GM21529 (cell line): ENCODE measurements at regions not wholly inside any gene's neighbourhood (a gene's known extent, or its start where the extent isn't known, plus 50 kb on each side); places are given as distances from the start of the nearest gene placed in this dataset.
"Not testable (repeated sequence)": the region's sequence is repeated elsewhere in the genome, so short reads cannot be mapped to it uniquely, and the experiment has no call there.

Experiments
- ATAC-seq: cut with Tn5 transposase; IDR thresholded peaks from one replicate; pipeline ENCODE4 v1.9.1; 2021; ENCODE audit not compliant: unreplicated experiment

DNA sequence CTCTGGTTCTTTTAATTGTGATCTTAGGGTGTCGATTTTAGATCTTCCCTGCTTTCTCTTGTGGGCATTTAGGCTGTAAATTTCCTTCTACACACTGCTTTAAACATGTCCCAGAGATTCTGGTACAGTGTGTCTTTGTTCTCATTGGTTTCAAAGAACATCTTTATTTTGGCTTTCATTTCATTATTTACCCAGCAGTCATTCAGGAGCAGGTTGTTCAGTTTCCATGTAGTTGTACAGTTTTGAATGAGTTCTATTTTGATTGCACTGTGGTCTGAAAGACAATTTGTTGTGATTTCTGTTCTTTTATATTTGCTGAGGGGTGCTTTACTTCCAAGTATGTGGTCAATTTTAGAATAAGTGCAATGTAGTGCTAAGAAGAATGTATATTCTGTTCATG is 423.8 kb downstream of the PIK3C3 start:
- ATAC-seq = not testable (repeated sequence)

DNA sequence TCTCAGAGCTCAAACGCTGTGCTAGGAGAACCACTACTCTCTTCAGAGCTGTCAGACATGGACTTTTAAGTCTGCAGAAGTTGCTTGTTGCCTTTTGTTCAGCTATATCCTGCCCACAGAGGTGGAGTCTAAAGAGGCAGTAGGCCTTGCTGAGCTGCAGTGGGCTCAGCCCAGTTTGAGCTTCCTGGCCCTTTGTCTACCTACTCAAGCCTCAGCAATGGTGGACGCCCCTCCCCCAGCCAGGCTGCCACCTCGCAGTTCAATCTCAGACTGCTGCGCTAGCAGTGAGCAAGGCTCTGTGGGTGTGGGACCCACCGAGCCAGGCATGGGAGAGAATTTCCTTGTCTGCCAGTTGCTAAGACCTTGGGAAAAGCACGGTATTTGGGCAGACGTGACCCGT is 426.2 kb downstream of the PIK3C3 start:
- not testable (repeated sequence) for ATAC-seq

DNA sequence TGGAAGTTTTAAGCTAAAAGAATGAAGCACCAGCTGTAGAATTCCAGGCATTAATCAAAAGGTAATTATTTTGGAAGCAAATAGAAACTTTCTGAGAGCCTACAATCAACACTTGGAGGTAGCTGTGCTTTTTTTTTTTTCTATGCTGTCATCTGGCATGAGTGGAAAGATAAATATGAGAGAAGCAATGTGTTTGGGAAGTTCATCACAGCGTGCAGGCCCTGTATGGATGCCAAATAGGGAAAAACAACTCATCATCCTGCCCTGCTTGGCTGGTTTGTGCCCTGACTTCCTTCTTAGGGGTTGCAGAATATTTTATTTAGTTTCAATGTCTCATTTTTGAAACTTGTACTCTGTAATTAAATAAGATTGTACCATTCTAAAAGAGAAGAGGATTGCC is 437.4 kb downstream of the PIK3C3 start:
- ATAC-seq = no peak

DNA sequence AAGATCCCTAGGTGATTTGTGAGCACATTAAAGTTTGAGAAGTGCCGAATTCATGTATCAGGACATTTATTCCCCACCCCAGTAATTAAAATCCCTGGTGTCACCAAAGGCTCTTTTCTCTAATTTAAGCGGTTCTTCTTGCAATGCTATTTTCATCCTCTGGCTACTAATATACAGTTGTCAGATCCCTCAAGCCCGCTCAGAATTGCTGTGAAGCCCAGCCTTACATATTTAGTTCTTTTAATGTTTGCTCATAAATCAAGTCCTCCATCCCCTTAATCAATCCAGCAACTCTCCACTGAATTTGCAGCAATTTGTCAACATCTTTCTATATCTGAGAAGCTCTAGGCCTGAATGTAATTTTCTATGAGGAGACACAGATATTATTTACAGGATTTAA is 437.9 kb downstream of the PIK3C3 start:
- no peak for ATAC-seq

DNA sequence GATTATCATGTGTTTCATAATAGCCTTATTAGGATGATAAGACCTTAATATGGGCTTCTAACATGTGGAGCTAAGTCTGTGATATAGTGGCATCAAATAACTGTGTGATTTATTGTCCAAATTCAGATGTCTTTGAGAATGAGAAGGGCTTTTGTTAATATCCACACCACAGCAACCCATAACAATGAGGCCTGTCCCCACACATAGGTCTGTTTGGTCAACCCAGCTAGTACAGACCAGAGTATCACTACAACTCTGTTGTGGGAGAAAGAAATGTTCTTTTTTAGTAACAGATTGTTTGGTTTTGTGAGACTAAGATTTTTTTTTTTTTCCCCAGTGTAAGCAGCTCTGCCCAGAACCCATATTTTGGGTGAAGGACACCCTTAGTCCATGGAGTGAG is 439.2 kb downstream of the PIK3C3 start:
- no peak for ATAC-seq

DNA sequence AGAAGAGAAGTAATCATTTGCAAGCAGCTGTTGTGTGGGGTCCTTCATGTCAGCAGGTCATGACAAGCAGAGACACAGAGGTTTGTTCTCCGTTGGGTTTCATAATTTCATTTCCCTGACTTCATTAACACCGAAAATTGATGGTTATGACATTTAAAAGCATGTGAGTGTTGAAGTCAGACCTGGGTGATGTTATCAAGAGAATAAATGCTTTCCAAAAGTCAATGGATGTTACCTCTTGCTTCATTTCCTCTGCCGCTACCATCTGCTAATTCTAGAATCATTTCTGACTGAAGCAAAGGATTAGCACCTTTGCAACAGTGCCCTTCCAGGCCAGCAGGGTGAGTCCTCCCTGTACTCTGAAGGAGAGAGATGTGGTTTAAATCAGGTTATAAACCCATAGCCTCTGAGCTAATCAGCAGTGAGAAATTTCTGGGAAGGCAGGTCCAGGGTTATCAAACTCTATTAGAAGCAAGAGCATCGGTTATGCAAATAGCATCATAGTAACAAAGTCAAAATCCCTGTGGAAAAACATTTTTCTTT is 446.2 kb downstream of the PIK3C3 start:
- ATAC-seq = no peak

DNA sequence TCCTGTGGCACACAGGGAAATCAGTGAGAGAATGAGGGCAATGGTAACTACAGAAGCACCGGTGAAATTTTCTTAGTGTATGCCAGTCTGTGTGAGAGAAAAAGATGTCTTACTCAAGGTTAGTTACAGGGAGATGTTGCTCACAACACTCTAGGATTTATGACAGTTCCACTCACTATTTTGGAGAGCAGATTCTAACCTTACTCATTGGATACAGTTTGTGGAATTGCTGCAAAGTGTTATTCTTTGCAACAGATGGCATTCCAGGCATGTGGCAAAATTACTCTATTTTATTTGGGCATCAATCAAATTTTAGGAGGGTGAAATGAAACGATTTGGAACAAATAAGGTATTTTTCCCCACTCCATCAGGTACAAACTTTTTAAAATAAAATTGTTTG is 449.1 kb downstream of the PIK3C3 start:
- ATAC-seq = no peak

DNA sequence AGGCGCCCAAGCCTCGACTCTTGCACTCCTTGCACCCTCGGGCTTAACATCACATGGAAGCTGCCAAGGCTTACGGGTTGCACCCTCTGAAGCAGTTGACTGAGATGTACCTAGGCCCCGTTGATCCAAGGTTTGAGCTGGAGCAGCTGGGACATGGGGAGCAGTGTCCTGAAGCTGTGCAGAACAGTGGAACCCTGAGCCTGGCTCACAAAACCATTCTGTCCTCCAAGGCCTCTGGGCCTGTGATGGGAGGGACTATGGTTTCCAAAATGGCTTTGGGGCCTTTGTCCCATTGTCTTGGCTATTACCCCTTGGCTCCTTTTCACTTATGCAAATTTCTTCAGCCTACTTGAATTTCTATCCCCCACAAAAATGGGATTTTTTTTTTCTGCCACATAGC is 454.0 kb downstream of the PIK3C3 start:
- ATAC-seq = no peak

DNA sequence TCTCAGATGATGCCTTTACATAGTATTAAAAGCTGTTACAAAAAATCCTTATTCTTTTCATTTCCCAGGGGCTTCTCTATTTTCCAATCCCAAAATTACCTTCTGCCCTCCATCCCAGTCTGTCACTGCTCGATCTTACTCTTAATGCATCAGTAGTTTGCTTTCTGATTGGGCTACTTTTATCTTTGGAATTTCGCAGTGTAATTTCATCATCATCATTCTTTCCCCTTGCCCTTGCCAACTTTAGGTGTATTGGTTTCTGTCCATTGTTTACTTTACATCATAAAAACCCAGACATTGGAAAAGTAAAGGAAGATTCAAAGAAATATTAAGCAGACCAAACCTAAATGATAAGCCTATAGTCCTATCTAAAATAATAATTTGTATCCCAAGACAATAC is 457.2 kb downstream of the PIK3C3 start:
- no peak for ATAC-seq

DNA sequence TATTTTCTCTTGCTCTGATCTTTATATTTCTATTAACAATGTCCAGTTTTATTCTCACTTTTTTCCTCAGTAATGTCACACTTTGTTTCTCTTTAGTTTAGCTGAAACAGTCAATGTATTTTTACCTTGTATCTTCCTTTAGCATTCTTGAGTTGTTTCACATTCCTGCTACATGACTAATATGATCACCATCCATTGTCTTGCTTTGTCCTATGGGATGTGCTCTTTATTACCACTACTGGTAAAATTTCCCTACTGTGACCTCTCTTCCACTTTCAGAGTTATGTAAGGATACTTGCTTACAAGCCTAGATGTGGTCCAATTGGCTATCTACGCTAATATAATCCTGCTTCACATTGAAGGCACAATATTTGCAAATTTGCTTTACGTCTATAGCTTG is 457.9 kb downstream of the PIK3C3 start:
- no peak for ATAC-seq

DNA sequence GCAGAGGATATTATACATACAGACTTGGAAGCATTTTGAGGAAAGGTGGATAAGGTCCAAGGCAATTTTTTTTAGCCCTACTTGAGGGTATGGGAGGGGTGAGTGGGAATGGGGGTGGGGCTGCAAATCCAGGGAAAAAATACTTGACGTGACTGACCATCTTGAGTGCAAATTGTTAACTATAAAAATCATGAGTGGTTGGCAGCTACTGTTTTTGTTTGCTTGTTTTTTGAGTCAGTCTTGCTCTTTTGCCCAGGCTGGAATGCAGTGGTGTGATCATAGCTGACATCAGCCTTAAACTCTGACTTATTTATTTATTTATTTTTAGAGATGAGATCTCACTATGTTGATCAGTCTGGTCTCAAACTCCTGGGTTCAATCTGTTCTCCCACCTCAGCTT is 458.8 kb downstream of the PIK3C3 start:
- no peak for ATAC-seq

DNA sequence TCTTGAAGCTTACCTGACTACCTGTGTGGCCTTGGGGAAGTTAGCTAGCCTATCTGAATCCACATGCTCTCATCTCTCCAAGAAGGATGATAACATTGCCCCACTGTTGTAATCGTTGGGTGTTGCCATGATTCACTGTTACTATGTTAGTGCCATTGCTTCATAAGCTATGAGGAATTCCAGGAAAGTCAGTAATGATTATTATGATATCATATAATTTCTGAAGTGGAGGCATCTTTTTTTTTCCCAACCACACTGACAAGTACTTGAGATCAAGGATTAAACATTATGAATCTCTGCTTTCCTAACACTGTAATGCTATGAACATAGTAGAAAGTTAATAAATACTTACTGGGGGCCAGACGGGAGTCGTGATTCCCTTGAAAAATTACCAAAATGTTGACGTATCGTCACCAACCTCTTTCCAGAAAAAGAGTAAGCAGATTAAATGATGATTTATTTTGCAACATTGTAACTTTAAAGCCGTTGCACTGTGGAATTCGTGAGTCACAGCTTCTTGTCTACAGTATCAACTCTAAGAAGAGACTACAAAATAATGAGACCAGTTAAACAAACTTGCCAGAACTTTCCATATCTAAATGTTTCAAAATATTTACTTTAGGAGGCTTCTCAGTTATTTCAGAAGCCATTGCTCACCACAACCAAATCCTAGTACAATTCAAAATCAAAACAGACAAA is 459.9 kb downstream of the PIK3C3 start:
- ATAC-seq = no peak

DNA sequence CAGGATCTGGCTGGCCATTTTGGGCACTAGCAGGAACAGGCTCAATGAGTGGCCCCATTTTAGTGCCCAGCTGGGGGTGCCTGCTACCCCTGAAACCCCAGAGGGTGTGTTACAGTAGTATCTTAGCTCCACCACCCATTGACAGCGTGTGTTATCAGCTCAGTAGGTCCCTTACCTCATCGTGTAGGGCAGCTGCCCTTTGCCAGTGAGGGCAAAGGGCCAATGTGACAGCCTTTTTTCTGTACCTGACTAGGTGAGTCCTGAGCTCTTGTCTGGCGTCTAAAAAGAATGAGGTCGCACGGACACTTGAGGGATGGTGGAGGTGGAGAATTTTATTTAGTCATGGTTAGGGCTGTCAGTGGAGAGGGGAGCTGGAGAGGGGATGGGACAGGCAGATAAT is 462.2 kb downstream of the PIK3C3 start:
- no peak for ATAC-seq

DNA sequence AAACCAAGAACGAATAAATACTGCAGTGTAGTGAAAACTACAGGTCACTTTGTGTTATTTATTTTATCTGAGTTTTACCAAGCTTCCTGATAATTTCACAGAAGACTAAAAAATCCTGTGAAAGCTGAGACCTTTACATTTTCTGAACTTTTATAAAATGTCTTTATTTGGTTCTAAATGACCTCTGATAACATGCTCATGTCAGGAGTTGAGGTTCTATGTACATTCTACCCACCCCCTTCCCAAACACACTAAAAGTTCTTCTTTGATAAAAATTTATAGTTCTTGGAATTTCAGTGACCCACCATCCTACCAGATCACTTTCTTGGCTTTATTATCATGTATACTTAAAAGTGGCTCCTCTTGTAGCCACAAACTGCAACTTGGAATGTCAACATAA is 463.1 kb downstream of the PIK3C3 start:
- ATAC-seq = no peak

DNA sequence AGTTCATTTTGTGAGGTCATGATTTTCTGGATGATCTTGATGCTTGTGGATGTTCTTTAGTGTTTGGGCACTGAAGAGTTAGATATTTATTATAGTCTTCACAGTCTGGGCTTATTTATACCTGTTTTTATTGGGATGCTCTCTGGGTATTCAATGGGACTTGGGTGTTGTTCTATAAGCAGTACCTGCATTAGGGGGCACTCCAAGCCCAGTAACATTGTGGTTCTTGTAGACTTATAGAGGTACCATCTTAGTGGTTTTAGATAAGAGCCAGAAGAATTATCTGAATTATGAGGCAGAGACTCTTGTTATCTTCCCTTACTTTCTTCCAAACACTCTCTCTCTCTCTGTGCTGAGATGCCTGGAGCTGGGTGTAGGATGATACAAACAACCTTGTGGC is 470.0 kb downstream of the PIK3C3 start:
- ATAC-seq = no peak

DNA sequence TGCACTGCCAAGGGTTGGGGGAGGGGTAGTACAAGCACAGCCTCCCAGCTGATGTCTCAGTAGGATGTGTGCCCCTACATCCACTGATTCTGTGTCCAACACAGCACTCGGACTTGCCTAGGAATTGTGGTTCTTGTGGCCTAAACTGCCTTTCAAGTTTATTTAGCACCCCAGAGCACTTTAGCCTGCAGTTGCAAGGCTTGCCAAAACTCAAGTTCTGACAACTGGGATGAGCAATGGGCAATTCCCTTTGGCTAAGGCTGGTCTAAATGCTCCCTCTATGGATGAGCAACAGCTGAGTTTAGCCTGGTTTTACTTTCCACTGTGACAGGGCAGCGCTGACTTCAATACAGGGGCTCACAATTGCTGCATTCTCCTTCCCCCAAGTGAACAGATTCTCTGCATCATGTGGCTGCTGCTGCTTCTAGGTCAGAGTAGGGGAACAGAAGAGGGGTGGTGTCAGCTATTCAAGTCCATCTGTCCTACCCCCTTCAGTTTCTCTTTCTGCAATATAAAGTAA is 471.5 kb downstream of the PIK3C3 start:
- no peak for ATAC-seq

DNA sequence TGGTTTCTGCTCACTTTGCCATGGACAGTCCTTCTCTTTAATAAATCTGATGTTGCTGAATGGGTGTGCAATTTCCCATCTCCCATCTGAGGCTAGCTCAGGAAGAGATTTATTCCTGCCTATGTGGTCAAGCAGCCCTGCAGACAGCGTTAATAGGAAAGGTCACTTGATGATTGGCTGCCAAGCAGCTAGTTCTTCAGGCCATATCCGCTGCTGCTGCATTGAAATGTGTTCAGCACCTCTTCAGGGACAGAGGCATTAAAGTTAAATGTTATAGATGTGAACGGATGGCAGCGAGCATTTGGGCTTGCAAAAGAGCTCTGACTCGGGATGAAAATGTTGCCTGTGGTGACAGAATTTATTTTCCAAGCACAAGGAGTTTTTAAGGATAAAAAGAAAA is 474.2 kb downstream of the PIK3C3 start:
- ATAC-seq = no peak

DNA sequence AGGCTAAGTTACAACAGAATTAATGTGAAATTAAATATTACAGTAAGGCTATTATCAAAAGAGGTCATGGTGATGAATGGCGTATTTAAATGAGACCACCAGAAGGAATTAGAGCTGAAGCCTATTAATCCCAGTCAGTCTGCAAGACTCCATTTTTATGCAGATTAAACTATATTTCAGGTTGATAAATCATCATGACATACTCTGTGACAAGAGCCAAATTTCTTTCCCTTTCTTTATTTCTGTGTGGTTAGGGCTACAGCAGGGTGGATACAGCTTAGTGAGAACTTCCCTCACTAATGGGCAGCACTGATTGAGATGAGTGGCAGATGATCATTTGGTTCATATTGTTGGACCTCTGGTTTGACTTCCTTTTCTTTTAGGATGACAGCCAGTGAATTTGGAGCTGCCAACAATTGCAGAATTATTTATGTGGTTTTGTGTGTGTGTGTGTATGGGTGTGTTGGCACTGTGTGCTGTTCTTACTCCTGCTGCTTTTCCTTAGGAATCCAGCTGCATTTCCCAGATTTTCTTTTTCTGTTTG is 481.3 kb downstream of the PIK3C3 start:
- ATAC-seq = no peak

DNA sequence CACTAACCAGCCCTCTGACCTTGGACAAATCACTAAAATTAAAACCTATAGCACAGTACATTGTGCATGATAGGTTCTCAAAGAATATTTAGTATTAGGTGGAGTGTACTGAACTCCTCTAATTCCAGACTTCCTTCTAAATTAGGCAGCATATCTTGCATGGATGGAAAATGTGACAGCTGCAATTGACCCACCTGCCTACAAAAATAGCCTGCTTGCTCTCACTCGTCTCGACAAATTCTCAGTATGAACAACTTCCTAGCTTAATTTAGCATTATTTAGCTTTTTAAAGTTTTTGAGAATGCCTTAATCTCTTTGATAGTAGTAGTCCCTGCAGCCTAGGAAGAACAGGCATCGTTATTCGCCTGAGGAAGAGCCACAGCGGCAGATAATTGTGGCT is 482.0 kb downstream of the PIK3C3 start:
- ATAC-seq = no peak

DNA sequence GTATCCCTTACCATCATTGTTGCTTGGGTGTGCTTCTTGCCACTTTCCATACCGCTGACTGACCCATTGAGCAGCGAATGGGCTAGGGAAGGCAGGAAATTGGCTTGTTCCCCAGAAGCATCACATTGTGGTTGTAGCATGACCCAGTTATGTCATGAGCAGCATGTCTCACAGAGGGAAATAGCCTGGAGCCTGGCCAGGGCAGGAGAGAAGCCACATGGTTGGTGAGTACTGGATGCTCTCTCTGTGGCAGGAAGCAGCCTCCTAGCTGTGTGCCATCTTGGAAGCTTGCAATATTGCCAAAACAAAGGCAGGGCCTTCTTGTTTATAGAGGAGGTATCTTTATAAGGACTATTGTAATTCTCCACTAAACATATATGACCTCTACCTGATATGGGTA is 482.6 kb downstream of the PIK3C3 start:
- no peak for ATAC-seq

DNA sequence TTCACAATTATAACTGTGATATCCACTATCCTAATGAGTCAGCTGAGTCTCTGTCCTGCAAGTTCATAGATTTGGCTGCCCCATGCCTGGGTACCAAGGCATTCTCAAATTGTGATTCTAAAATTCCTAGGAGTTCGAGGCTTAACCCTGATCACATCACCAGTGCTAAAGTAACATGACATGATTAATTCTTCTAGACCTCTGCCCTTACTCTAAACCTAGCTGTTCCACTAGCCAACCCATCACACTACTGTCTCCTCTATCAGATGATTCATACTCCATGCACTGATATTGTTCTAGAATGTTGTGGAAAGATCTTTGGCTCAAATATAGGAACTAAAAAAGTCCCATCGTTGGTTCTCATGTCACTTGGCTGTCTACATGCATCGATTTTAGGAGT is 487.6 kb downstream of the PIK3C3 start:
- no peak for ATAC-seq

DNA sequence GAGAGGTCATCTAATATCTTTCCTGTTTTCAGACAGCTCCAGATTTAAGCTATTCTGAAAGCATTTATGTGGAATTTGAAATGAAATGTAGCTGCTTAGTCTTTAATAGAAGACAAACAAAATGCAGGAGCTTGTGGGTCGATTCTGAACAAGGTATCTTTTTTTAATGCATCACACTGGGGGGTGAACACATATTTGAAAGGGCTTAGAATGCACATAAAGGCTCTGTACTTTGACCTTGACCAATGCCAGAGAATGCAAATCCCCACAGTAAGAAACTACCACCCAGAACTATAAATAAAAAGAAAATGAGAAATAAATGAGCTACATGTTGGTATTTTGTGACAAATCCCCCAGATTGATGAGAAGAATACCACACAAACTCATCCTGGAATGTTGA is 489.3 kb downstream of the PIK3C3 start:
- no peak for ATAC-seq

DNA sequence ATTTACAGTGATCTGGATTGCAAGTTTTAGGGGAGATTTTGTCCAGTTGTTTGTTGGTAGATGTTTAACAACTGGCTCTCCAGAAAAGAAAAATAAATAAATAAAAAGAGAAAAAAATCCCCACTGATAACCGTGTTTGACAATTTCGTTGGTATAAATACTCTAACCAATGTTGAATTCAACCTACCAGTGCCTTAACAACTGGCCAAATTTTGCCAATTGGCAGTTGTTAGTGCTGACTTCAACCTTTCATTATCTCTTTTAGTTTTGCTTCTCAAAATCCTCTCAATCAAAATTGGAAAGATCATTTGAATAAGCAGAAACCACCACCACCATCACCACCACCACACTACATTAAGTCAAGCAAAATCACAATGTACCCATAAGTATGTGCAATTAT is 490.3 kb downstream of the PIK3C3 start:
- ATAC-seq = no peak
